ENCODE measurements at regions not wholly inside any gene's neighbourhood (a gene's known extent, or its start where the extent isn't known, plus 50 kb on each side); places are given as distances from the start of the nearest gene placed in this dataset.

- peaks cover 3% of the 10 kb centered on the region for H3K27me3 Mint-ChIP-seq
- TF ChIP-seq, protein P1, sequence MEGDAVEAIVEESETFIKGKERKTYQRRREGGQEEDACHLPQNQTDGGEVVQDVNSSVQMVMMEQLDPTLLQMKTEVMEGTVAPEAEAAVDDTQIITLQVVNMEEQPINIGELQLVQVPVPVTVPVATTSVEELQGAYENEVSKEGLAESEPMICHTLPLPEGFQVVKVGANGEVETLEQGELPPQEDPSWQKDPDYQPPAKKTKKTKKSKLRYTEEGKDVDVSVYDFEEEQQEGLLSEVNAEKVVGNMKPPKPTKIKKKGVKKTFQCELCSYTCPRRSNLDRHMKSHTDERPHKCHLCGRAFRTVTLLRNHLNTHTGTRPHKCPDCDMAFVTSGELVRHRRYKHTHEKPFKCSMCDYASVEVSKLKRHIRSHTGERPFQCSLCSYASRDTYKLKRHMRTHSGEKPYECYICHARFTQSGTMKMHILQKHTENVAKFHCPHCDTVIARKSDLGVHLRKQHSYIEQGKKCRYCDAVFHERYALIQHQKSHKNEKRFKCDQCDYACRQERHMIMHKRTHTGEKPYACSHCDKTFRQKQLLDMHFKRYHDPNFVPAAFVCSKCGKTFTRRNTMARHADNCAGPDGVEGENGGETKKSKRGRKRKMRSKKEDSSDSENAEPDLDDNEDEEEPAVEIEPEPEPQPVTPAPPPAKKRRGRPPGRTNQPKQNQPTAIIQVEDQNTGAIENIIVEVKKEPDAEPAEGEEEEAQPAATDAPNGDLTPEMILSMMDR (conservative IDR thresholded peaks at IDR 0.05), result no peak
Measured at GRCh38 chr5:87872986-87873385, 395.7 kb downstream of the TMEM161B start.

GRCh38 chr5:87868792-87869191 is 399.9 kb downstream of the TMEM161B start:
- Mint-ChIP-seq H3K9me3 (no peaks in the 10 kb centered on the region), H3K36me3 (no peaks in the 10 kb centered on the region), H3K4me1 (ENCODE audit: unreplicated experiment) (no peaks in the 10 kb centered on the region), H3K27me3 (peaks cover 3% of the 10 kb centered on the region), H3K4me3 (no peak overlapping the region), H3K27ac (no peak overlapping the region)
- TF ChIP-seq, protein P1 (conservative IDR thresholded peaks at IDR 0.05), result no peak
- no peak for DNase-seq (ENCODE audit: extremely low spot score, unreplicated experiment)

More at GRCh38 chr5:87872986-87873385, 395.7 kb downstream of the TMEM161B start:
- Mint-ChIP-seq H3K36me3 (no peaks in the 10 kb centered on the region), H3K9me3 (no peaks in the 10 kb centered on the region), H3K4me3 (no peak overlapping the region), H3K27ac (no peak overlapping the region), H3K4me1 (ENCODE audit: unreplicated experiment) (no peaks in the 10 kb centered on the region)
- DNase-seq (ENCODE audit: extremely low spot score, unreplicated experiment), result no peak

GRCh38 chr5:87867281-87867680 is 401.4 kb downstream of the TMEM161B start:
- no peak overlapping the region for H3K4me3 Mint-ChIP-seq
- no peaks in the 10 kb centered on the region for H3K36me3 Mint-ChIP-seq
- H3K27ac Mint-ChIP-seq, result no peak overlapping the region
- DNase-seq (ENCODE audit: extremely low spot score, unreplicated experiment), result no peak
- H3K9me3 Mint-ChIP-seq, result no peaks in the 10 kb centered on the region
- H3K4me1 Mint-ChIP-seq (ENCODE audit: unreplicated experiment), result no peaks in the 10 kb centered on the region
- peaks cover 3% of the 10 kb centered on the region for H3K27me3 Mint-ChIP-seq
- TF ChIP-seq, protein P1 (conservative IDR thresholded peaks at IDR 0.05), result no peak

DNA sequence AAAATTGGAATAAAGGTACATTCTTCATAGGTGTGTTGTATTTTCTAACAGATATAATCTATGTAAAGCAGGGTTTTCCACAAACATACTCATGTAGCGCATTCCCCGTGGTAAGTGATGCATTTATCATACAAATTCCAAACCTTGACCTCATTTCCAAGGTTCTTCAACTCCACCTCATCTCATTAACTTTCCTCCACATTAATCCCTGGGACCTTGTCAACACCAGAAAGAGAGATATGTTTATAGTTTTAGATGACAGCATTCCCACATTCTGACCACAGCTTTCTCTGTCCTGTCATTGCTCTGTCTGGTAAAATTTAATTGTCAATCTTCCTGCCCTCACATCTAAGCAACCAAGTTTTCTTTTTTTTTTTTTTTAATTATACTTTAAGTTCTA is 415.1 kb downstream of the TMEM161B start:
- H3K9me3 Mint-ChIP-seq, result no peaks in the 10 kb centered on the region
- DNase-seq (ENCODE audit: extremely low spot score, unreplicated experiment), result no peak
- H3K4me1 Mint-ChIP-seq (ENCODE audit: unreplicated experiment), result no peaks in the 10 kb centered on the region
- H3K4me3 Mint-ChIP-seq, result no peak overlapping the region
- TF ChIP-seq, protein P1 (conservative IDR thresholded peaks at IDR 0.05), result no peak
- H3K27ac Mint-ChIP-seq, result no peak overlapping the region
- no peaks in the 10 kb centered on the region for H3K36me3 Mint-ChIP-seq
- H3K27me3 Mint-ChIP-seq, result peaks cover 3% of the 10 kb centered on the region

DNA sequence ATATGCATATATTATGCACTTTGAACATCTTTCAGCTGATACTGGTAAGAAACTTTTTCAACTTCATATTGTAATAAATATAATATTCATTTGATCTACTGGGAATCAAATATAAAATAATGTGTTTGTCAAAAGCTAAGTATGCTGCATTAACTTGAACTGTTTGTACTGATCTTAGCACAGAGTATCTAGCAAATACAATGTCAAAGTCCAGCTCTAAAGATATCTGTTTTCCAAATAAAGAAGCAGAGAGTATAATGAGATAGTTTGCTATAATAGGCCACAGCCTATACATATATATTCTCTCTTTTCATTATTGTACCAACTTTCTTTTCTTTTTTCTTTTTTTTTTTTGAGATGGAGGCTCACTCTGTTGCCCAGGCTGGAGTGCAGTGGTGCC is 417.0 kb downstream of the TMEM161B start:
- no peak overlapping the region for H3K27ac Mint-ChIP-seq
- H3K36me3 Mint-ChIP-seq, result no peaks in the 10 kb centered on the region
- no peaks in the 10 kb centered on the region for H3K9me3 Mint-ChIP-seq
- TF ChIP-seq, protein P1 (conservative IDR thresholded peaks at IDR 0.05), result no peak
- no peaks in the 10 kb centered on the region for H3K4me1 Mint-ChIP-seq (ENCODE audit: unreplicated experiment)
- H3K27me3 Mint-ChIP-seq, result peaks cover 5% of the 10 kb centered on the region
- no peak for DNase-seq (ENCODE audit: extremely low spot score, unreplicated experiment)
- no peak overlapping the region for H3K4me3 Mint-ChIP-seq

DNA sequence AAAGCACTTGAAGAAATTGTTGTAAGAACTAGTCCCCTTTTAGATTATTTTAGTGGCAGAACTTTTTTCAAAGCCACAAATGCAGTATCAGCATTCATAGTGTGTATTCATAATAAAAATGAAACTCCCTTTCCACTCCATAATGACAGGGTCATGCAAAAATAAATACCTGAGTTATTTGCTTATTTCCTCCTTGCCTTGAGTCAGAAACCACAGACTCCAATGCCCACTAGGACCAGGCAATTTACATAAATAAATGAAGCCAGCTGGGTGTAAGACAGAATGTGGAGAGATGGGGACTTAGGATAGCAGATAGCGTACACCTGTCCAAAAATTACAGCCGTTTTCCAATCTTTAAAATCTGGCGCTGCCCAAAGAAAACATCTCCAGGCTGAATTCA is 417.8 kb downstream of the TMEM161B start:
- H3K9me3 Mint-ChIP-seq, result no peaks in the 10 kb centered on the region

More for the DNA sequence above, 417.8 kb downstream of the TMEM161B start:
- no peak overlapping the region for H3K27ac Mint-ChIP-seq
- TF ChIP-seq, protein P1 (conservative IDR thresholded peaks at IDR 0.05), result no peak
- H3K4me3 Mint-ChIP-seq, result no peak overlapping the region
- peaks cover 5% of the 10 kb centered on the region for H3K27me3 Mint-ChIP-seq
- no peaks in the 10 kb centered on the region for H3K36me3 Mint-ChIP-seq
- peaks cover 5% of the 10 kb centered on the region for H3K4me1 Mint-ChIP-seq (ENCODE audit: unreplicated experiment)
- no peak for DNase-seq (ENCODE audit: extremely low spot score, unreplicated experiment)

All from type B pancreatic cell (in vitro differentiated cells).